GM23248 (cell line): ENCODE measurements at regions not wholly inside any gene's neighbourhood (a gene's known extent, or its start where the extent isn't known, plus 50 kb on each side); places are given as distances from the start of the nearest gene placed in this dataset.
A peak's percentile ranks its signal among the peaks of the same experiment; 100 is the strongest.

Source experiments
- DNase-seq: peaks from one replicate; pipeline ENCODE4 v3.0.0-alpha.2; 2015
- H2AFZ ChIP-seq: fragments of 200-600 bp; sonication (generic); 2 replicates; pipeline ENCODE4 v1.6.1; 2016; ENCODE audit warnings: antibody characterized with exemption
- H3F3A ChIP-seq: fragments of 200-600 bp; sonication (generic); 2 replicates; pipeline ENCODE4 v1.6.1; 2016; ENCODE audit warnings: mild to moderate bottlenecking, antibody characterized with exemption, mixed run types; ENCODE audit not compliant: insufficient read depth
- H3K27ac ChIP-seq: fragments of 200-600 bp; sonication (generic); 2 replicates; pipeline ENCODE4 v1.5.1; 2016; ENCODE audit warnings: mild to moderate bottlenecking
- H3K27me3 ChIP-seq: fragments of 200-600 bp; sonication (generic); replicated peaks from 2 replicates; pipeline ENCODE4 v1.6.1; 2016; ENCODE audit warnings: mild to moderate bottlenecking; ENCODE audit not compliant: insufficient read depth
- H3K36me3 ChIP-seq: fragments of 200-600 bp; sonication (generic); 2 replicates; pipeline ENCODE4 v1.6.1; 2016; ENCODE audit warnings: low read depth, mild to moderate bottlenecking
- H3K4me1 ChIP-seq: fragments of 200-600 bp; sonication (generic); 2 replicates; pipeline ENCODE4 v1.6.1; 2016; ENCODE audit warnings: mild to moderate bottlenecking; ENCODE audit not compliant: insufficient read depth
- H3K4me2 ChIP-seq: fragments of 200-600 bp; sonication (generic); one replicate; pipeline ENCODE4 v1.6.1; 2016; ENCODE audit warnings: mild to moderate bottlenecking; ENCODE audit not compliant: unreplicated experiment
- H3K4me3 ChIP-seq: fragments of 200-600 bp; sonication (generic); 2 replicates; pipeline ENCODE4 v1.5.1; 2016; ENCODE audit warnings: mild to moderate bottlenecking
- H3K79me2 ChIP-seq: fragments of 200-600 bp; sonication (generic); 2 replicates; pipeline ENCODE4 v1.6.1; 2016; ENCODE audit warnings: mild to moderate bottlenecking; ENCODE audit not compliant: insufficient read depth
- H3K9ac ChIP-seq: fragments of 200-600 bp; sonication (generic); 2 replicates; pipeline ENCODE4 v1.6.1; 2016; ENCODE audit warnings: mild to moderate bottlenecking
- H3K9me2 ChIP-seq: fragments of 200-600 bp; sonication (generic); 2 replicates; pipeline ENCODE4 v1.6.1; 2016; ENCODE audit warnings: mixed run types, mild to moderate bottlenecking, moderate library complexity; ENCODE audit not compliant: insufficient read depth
- H3K9me3 ChIP-seq: fragments of 200-600 bp; sonication (generic); one replicate; pipeline ENCODE4 v1.6.1; 2017; ENCODE audit warnings: low read depth
- H4K20me1 ChIP-seq: fragments of 200-600 bp; sonication (generic); 2 replicates; pipeline ENCODE4 v1.6.0; 2016; ENCODE audit not compliant: insufficient read depth
- EZH2 ChIP-seq: fragments of 200-600 bp; sonication (generic); IDR thresholded peaks from 2 replicates; pipeline ENCODE4 v1.6.1; 2018; ENCODE audit warnings: antibody characterized with exemption, mild to moderate bottlenecking; ENCODE audit not compliant: insufficient read depth, poor library complexity, severe bottlenecking
- EZH2phosphoT487 ChIP-seq: fragments of 200-600 bp; sonication (generic); IDR thresholded peaks from 2 replicates; pipeline ENCODE4 v1.6.1; 2018; ENCODE audit warnings: antibody characterized with exemption, moderate library complexity, mild to moderate bottlenecking, low read depth; ENCODE audit not compliant: insufficient read depth
- WGBS, 2 experiments: methylation state at CpG; one replicate each; pipeline ENCODE4 v1.1.6; 2015 to 2017; ENCODE audit warnings: low lambda C conversion rate in 2 of 2, low coverage in 1 of 2; ENCODE audit errors: missing lambda C conversion rate in 2 of 2; 5-methylcytosine and 5-hydroxymethylcytosine counted together
- in situ Hi-C: fragments of 300-500 bp; cut with MboI; formaldehyde crosslinking; loops from 2 replicates; pipeline ENCODE4 v1.15.0; 2020

- in situ Hi-C loops = no loop called here
- no peak overlapping the region for H2AFZ ChIP-seq
Observed at GRCh38 chr6:145557474-145557873, 177.8 kb downstream of the EPM2A start.

DNA sequence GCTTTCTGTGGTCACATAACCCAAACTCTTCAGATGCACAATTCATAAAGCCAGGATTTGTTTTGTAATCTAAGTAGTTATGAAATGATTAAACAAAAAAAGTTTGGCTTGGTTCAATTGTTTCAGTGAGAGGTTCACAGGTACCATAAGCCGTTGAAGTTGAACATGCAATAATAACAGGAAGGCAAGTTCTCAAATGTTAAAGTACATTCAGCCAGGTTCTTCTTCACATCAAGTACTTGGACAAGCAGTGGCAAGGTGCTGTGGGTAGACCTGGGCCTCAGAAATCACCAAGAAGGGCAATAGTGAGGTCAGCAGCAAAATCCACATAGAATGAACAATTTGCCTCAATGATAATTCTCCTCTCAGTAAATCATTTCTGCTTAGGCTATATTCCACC, 175.5 kb downstream of the EPM2A start:
- H3K27ac ChIP-seq = no peak overlapping the region
- H4K20me1 ChIP-seq = no peaks in the 10 kb centered on the region
- H3K27me3 ChIP-seq = no peaks in the 10 kb centered on the region
- WGBS, 2 experiments = 36 to 50% methylated on average over 1 of the region's 1 CpG
- no peak overlapping the region for H3K4me3 ChIP-seq
- H3K9me3 ChIP-seq = no peaks in the 10 kb centered on the region
- no peaks in the 10 kb centered on the region for H3F3A ChIP-seq
- H3K36me3 ChIP-seq = no peaks in the 10 kb centered on the region
- no peaks in the 10 kb centered on the region for H3K79me2 ChIP-seq
- no peaks in the 10 kb centered on the region for H3K9me2 ChIP-seq
- in situ Hi-C loops = no loop called here
- no peak for DNase-seq
- no peaks in the 10 kb centered on the region for H3K4me1 ChIP-seq
- H3K9ac ChIP-seq = no peak overlapping the region
- H3K4me2 ChIP-seq = no peak overlapping the region
- TF ChIP-seq EZH2 (no peak), EZH2phosphoT487 (no peak)
- H2AFZ ChIP-seq = no peak overlapping the region

More at GRCh38 chr6:145557474-145557873, 177.8 kb downstream of the EPM2A start:
- no peak overlapping the region for H3K4me2 ChIP-seq
- H3K9me3 ChIP-seq = no peaks in the 10 kb centered on the region
- no peak for DNase-seq
- no peaks in the 10 kb centered on the region for H3K4me1 ChIP-seq
- no peak overlapping the region for H3K4me3 ChIP-seq
- H3K36me3 ChIP-seq = no peaks in the 10 kb centered on the region
- no peaks in the 10 kb centered on the region for H4K20me1 ChIP-seq
- no peaks in the 10 kb centered on the region for H3F3A ChIP-seq
- no peak overlapping the region for H3K27ac ChIP-seq
- H3K9ac ChIP-seq = no peak overlapping the region
- H3K9me2 ChIP-seq = no peaks in the 10 kb centered on the region
- no peaks in the 10 kb centered on the region for H3K27me3 ChIP-seq
- TF ChIP-seq EZH2phosphoT487 = no peak
- no peak for TF ChIP-seq EZH2
- H3K79me2 ChIP-seq = no peaks in the 10 kb centered on the region

DNA sequence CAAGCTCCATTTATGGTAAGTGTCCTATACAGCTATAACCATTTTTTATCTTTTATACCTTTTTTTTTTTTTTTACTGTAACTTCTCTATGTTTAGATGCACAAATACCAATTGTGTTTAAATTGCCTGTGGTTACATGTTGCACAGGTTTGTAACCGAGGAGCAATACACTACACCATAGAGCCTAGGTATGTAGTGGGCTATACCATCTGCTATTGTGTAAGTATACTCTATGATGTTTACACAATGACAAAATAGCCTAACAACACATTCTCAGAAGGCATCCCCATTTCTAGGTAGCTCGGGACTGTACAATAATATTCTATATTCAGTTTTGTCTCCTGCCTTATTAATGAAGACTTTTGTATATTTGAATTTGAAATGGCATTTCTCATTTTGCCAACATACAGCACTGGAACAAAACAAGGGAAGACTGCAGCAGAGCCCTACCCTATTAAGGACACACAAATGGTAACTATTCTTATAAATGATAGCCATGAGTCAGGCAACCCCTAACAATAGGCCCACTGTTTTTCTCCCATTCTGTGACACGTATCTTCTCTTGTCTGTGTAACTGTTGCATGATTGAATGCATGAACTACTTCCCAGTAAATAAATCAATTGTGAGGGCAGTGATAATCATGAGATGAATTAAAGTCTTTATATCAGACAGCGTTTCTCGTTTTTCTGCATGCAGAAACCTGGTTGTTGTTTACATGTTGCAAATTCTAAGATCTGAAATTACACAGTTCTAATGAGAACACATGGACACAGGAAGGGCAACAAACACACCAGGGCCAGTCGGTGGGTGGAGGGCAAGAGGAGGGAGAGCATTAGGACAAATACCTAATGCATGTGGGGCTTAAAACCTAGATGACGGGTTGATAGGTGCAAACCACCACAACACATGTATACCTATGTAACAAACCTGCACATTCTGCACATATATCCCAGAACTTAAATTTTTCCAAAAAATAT, 173.9 kb downstream of the EPM2A start:
- Histone ChIP-seq H3K36me3 (no peaks in the 10 kb centered on the region), H3K9ac (no peak overlapping the region), H3K4me3 (no peak overlapping the region), H4K20me1 (no peaks in the 10 kb centered on the region), H3F3A (no peaks in the 10 kb centered on the region), H3K9me2 (no peaks in the 10 kb centered on the region), H3K27ac (no peak overlapping the region), H2AFZ (no peak overlapping the region), H3K79me2 (no peaks in the 10 kb centered on the region), H3K27me3 (no peaks in the 10 kb centered on the region), H3K4me2 (no peak overlapping the region), H3K9me3 (no peaks in the 10 kb centered on the region), H3K4me1 (no peaks in the 10 kb centered on the region)
- no peak for DNase-seq
- WGBS, 2 experiments = 37 to 38% methylated on average over 7 of the region's 7 CpGs
- in situ Hi-C loops = no loop called here
- no peak for TF ChIP-seq EZH2phosphoT487
- no peak for TF ChIP-seq EZH2

DNA sequence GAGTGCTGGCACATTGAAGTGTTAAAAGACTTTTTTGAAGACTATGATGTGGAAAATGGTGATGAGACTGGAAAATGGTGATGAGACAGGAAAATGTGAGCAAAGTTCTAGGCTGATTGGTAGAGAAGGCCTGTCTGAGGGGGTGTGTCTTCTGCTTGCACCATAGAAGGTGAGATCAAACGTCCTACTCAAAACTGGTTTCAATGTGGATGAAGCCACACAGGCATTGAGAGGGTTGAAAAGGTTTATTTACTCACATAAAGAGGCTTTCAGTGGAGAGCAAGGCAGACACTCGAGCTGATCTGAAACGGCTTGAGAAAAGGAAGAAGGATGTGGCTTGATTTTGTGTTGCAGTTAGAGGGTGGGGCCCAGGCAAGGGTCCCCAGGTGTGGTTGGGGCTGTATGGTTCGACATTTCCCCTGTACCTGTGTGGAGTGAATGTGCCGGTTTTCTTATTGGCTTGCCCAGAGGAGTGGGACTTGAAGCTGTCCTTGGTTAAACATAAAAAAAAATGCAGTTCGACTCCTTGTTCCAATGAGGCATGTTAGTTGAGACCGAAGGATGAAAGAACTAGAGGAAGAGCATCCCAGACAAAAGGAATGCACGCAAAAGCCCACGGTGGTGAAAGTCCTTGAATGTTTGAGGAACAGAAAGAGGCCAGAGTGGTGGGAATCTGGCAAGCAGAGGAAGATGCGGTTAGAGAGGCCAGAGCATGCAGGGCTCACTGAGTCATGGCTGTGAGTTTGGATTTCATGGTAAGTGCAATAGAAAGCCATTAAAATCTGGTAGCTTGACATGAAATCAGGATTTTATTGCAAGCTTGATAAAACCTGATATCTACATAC, 172.3 kb downstream of the EPM2A start:
- no peak overlapping the region for H3K4me3 ChIP-seq
- peak; percentile 16 for DNase-seq
- H3K9me2 ChIP-seq = no peaks in the 10 kb centered on the region
- 42 to 54% methylated on average over 10 of the region's 10 CpGs for WGBS, 2 experiments
- in situ Hi-C loops = no loop called here
- H3K4me1 ChIP-seq = no peaks in the 10 kb centered on the region
- no peak overlapping the region for H2AFZ ChIP-seq
- H3K27ac ChIP-seq = no peak overlapping the region
- H3K36me3 ChIP-seq = no peaks in the 10 kb centered on the region
- H3K4me2 ChIP-seq = no peak overlapping the region
- no peak overlapping the region for H3K9ac ChIP-seq
- no peaks in the 10 kb centered on the region for H3K79me2 ChIP-seq
- TF ChIP-seq EZH2phosphoT487 (no peak), EZH2 (no peak)
- H3K9me3 ChIP-seq = no peaks in the 10 kb centered on the region
- H3K27me3 ChIP-seq = no peaks in the 10 kb centered on the region
- H3F3A ChIP-seq = no peaks in the 10 kb centered on the region
- no peaks in the 10 kb centered on the region for H4K20me1 ChIP-seq
